ENCODE measurements at regions not wholly inside any gene's neighbourhood (a gene's known extent, or its start where the extent isn't known, plus 50 kb on each side); places are given as distances from the start of the nearest gene placed in this dataset.
"Not testable (repeated sequence)": the region's sequence is repeated elsewhere in the genome, so short reads cannot be mapped to it uniquely, and the experiment has no call there.

GRCh38 chr2:175355246-175355645, 173.7 kb upstream of the ATP5MC3 start:
- no peak for DNase-seq (ENCODE audit: low read depth)
- no peak overlapping the region for H3K4me3 ChIP-seq (ENCODE audit: low read depth, low read length)
- no peak for TF ChIP-seq CTCF (conservative IDR thresholded peaks at IDR 0.05; ENCODE audit: low read depth, low read length)

- TF ChIP-seq CTCF (conservative IDR thresholded peaks at IDR 0.05; ENCODE audit: low read depth, low read length) = no peak
- DNase-seq (ENCODE audit: low read depth) = no peak
- no peak overlapping the region for H3K4me3 ChIP-seq (ENCODE audit: low read depth, low read length)
Measured at GRCh38 chr2:175353275-175353674, 171.8 kb upstream of the ATP5MC3 start.

GRCh38 chr2:175351512-175351911, 170.0 kb upstream of the ATP5MC3 start:
- H3K4me3 ChIP-seq (ENCODE audit: low read depth, low read length) = no peak overlapping the region
- TF ChIP-seq CTCF (conservative IDR thresholded peaks at IDR 0.05; ENCODE audit: low read depth, low read length) = no peak

GRCh38 chr2:175350105-175350504, 168.6 kb upstream of the ATP5MC3 start:
- H3K4me3 ChIP-seq (ENCODE audit: low read depth, low read length) = no peak overlapping the region
- no peak for TF ChIP-seq CTCF (conservative IDR thresholded peaks at IDR 0.05; ENCODE audit: low read depth, low read length)
- DNase-seq (ENCODE audit: low read depth) = no peak

More at GRCh38 chr2:175351512-175351911, 170.0 kb upstream of the ATP5MC3 start:
- no peak for DNase-seq (ENCODE audit: low read depth)

GRCh38 chr2:175342085-175342484, 160.6 kb upstream of the ATP5MC3 start:
- no peak for TF ChIP-seq CTCF (conservative IDR thresholded peaks at IDR 0.05; ENCODE audit: low read depth, low read length)
- H3K4me3 ChIP-seq (ENCODE audit: low read depth, low read length) = no peak overlapping the region
- no peak for DNase-seq (ENCODE audit: low read depth)

- no peak overlapping the region for H3K4me3 ChIP-seq (ENCODE audit: low read depth, low read length)
- TF ChIP-seq CTCF (conservative IDR thresholded peaks at IDR 0.05; ENCODE audit: low read depth, low read length) = no peak
- DNase-seq (ENCODE audit: low read depth) = no peak
Measured at GRCh38 chr2:175330195-175330594, 148.7 kb upstream of the ATP5MC3 start.

- DNase-seq (ENCODE audit: low read depth) = no peak
- H3K4me3 ChIP-seq (ENCODE audit: low read depth, low read length) = no peak overlapping the region
- TF ChIP-seq CTCF (conservative IDR thresholded peaks at IDR 0.05; ENCODE audit: low read depth, low read length) = no peak
Measured at GRCh38 chr2:175326801-175327200, 145.3 kb upstream of the ATP5MC3 start.

- not testable (repeated sequence) for DNase-seq (ENCODE audit: low read depth); H3K4me3 ChIP-seq (ENCODE audit: low read depth, low read length)
Measured at GRCh38 chr2:175326164-175326563, 144.7 kb upstream of the ATP5MC3 start.
